ENCODE measurements at regions not wholly inside any gene's neighbourhood (a gene's known extent, or its start where the extent isn't known, plus 50 kb on each side); places are given as distances from the start of the nearest gene placed in this dataset.

- no peak for TF ChIP-seq CTCF (IDR thresholded peaks at IDR 0.05; ENCODE audit: poor library complexity)
- no peak for TF ChIP-seq EZH2 (IDR thresholded peaks at IDR 0.05; ENCODE audit: borderline replicate concordance)
- no peak for TF ChIP-seq EZH2phosphoT487 (IDR thresholded peaks at IDR 0.05; ENCODE audit: low read depth, severe bottlenecking, unreplicated experiment)
Measured at GRCh38 chr4:97404876-97405523, 738.3 kb downstream of the STPG2 start.
